ENCODE measurements at regions not wholly inside any gene's neighbourhood (a gene's known extent, or its start where the extent isn't known, plus 50 kb on each side); places are given as distances from the start of the nearest gene placed in this dataset.

DNA sequence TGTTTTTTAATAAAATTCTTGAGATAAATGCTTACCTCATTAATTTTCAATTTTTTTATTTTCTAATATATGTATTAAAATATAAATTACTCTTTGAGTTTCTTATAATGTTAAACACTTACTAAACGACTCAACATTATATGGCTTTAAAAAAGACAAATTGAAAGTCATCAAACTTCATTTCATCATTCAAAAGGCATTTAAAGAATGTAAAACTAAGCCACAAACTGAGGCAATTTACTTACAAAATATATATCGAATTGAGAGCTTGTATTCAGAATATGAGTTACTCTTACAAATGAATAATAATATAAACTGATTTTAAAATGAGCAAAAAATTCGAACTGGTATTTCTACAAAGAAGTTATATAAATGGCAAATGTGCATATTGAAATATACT is 1262.2 kb upstream of the PIK3C3 start:
- Histone ChIP-seq H3K36me3 (no peaks in the 10 kb centered on the region), H3K4me3 (no peak overlapping the region), H3K4me1 (no peaks in the 10 kb centered on the region), H3K27ac (no peak overlapping the region), H3K27me3 (replicated peaks in 1 of 7) (no peaks in the 10 kb centered on the region), H3K9me3 (peaks cover 0 to 18% (median 0%) of the 10 kb centered on the region in 8 donors)
- DNase-seq, result no peak
- 51 to 74% (median 59%) methylated on average over 3 of the region's 3 CpGs for WGBS, 5 donors
- TF ChIP-seq POLR2AphosphoS5 (IDR thresholded peaks at IDR 0.05), result no peak
- TF ChIP-seq, protein P1, sequence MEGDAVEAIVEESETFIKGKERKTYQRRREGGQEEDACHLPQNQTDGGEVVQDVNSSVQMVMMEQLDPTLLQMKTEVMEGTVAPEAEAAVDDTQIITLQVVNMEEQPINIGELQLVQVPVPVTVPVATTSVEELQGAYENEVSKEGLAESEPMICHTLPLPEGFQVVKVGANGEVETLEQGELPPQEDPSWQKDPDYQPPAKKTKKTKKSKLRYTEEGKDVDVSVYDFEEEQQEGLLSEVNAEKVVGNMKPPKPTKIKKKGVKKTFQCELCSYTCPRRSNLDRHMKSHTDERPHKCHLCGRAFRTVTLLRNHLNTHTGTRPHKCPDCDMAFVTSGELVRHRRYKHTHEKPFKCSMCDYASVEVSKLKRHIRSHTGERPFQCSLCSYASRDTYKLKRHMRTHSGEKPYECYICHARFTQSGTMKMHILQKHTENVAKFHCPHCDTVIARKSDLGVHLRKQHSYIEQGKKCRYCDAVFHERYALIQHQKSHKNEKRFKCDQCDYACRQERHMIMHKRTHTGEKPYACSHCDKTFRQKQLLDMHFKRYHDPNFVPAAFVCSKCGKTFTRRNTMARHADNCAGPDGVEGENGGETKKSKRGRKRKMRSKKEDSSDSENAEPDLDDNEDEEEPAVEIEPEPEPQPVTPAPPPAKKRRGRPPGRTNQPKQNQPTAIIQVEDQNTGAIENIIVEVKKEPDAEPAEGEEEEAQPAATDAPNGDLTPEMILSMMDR (IDR thresholded peaks at IDR 0.05 in 8 of 11, conservative IDR thresholded peaks at IDR 0.05 in 3 of 11), result no peak
- intact Hi-C loops (cut with DNase I; ENCODE audit: low total_unique reads), result no loop called here

DNA sequence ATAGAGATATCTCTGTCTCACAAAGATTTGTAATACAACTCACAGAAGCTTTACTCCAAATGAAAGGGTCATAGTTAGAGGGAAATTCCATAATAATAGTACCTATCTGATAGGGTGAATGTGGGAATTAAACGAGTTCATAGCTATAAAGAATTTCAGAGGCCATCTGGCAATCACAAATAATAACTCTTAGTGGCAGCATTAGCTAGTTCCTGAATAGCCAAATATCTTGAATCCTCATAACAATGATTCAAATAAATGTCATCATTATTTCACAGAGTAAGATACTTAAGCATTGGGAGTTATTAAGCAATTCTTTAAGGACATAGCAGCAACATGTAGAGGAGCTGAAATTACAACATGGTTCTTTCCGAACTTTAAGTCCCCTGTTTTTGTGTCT is 1265.0 kb upstream of the PIK3C3 start:
- no peaks in the 10 kb centered on the region for H3K27me3 ChIP-seq (replicated peaks in 1 of 7)
- no peak overlapping the region for H3K27ac ChIP-seq
- peaks cover 0 to 19% (median 0%) of the 10 kb centered on the region in 8 donors for H3K9me3 ChIP-seq
- intact Hi-C loops (cut with DNase I; ENCODE audit: low total_unique reads), result loop anchor here (2.0 kb wide), 1 partner anchor 15 kb away; no protein-coding TSS in a partner anchor
- DNase-seq, result no peak
- H3K36me3 ChIP-seq, result no peaks in the 10 kb centered on the region
- 64 to 73% (median 71%) methylated on average over 2 of the region's 2 CpGs for WGBS, 5 donors
- TF ChIP-seq POLR2A (IDR thresholded peaks at IDR 0.05) (no peak), POLR2AphosphoS5 (IDR thresholded peaks at IDR 0.05) (no peak)
- TF ChIP-seq, protein P1 (IDR thresholded peaks at IDR 0.05 in 8 of 11, conservative IDR thresholded peaks at IDR 0.05 in 3 of 11), result no peak
- H3K4me1 ChIP-seq, result no peaks in the 10 kb centered on the region
- no peak overlapping the region for H3K4me3 ChIP-seq

DNA sequence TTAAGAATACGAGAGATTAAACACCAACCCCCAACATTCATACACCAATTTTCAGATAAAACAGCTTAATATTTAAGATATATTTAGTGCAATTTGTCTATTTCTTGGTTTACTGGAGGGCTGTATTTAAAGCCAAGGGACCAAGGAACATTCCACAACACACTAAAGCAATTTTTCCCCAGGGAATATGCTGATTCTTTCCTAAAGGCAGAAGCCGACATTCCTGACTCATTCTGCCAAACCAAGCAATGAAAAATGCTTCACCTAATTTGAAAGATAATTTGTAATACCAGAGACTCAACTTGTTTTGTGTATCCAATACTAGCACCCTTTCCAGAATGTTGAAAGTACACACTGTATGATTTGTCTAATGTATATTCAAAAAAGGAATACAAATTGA is 1267.6 kb upstream of the PIK3C3 start:
- H3K36me3 ChIP-seq, result no peaks in the 10 kb centered on the region
- no peak overlapping the region for H3K4me3 ChIP-seq
- H3K9me3 ChIP-seq, result peaks cover 0 to 12% (median 0%) of the 10 kb centered on the region in 8 donors
- intact Hi-C loops (cut with DNase I; ENCODE audit: low total_unique reads), result no loop called here
- WGBS, 5 donors, result 81 to 90% (median 85%) methylated on average over 2 of the region's 2 CpGs
- no peak for DNase-seq
- H3K27ac ChIP-seq, result no peak overlapping the region
- TF ChIP-seq POLR2A (IDR thresholded peaks at IDR 0.05), result no peak
- no peak for TF ChIP-seq POLR2AphosphoS5 (IDR thresholded peaks at IDR 0.05)
- TF ChIP-seq, protein P1 (IDR thresholded peaks at IDR 0.05 in 8 of 11, conservative IDR thresholded peaks at IDR 0.05 in 3 of 11), result no peak
- H3K27me3 ChIP-seq (replicated peaks in 1 of 7), result no peaks in the 10 kb centered on the region
- no peaks in the 10 kb centered on the region for H3K4me1 ChIP-seq

DNA sequence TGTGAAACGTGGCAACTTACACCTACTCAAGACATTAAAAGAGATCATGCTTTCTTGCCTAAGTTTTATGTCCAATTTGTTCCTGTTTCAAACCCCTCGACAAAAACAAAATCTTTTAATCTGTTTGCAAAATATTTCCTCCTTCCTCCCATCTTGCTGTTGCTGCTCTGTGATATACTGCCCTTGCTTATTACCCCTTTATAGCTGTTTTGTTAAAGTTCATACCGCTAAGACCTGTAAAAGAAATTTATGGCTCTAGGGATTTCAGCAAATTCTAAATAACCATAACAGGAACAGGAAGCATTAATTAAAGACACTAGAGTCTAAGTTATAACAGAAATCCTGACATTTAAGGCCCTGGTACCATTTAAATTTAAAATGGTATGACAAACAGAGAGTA is 1268.2 kb upstream of the PIK3C3 start:
- intact Hi-C loops (cut with DNase I; ENCODE audit: low total_unique reads), result no loop called here
- DNase-seq, result no peak
- Histone ChIP-seq H3K9me3 (peaks cover 0 to 12% (median 0%) of the 10 kb centered on the region in 8 donors), H3K36me3 (no peaks in the 10 kb centered on the region), H3K4me1 (no peaks in the 10 kb centered on the region), H3K27me3 (replicated peaks in 1 of 7) (no peaks in the 10 kb centered on the region), H3K4me3 (no peak overlapping the region), H3K27ac (no peak overlapping the region)
- 15 to 25% (median 17%) methylated on average over 3 of the region's 3 CpGs for WGBS, 5 donors
- TF ChIP-seq POLR2AphosphoS5 (IDR thresholded peaks at IDR 0.05), result no peak
- TF ChIP-seq, protein P1 (IDR thresholded peaks at IDR 0.05 in 8 of 11, conservative IDR thresholded peaks at IDR 0.05 in 3 of 11), result no peak
